GM19395 (cell line): ENCODE measurements at regions not wholly inside any gene's neighbourhood (a gene's known extent, or its start where the extent isn't known, plus 50 kb on each side); places are given as distances from the start of the nearest gene placed in this dataset.
"Not testable (repeated sequence)": the region's sequence is repeated elsewhere in the genome, so short reads cannot be mapped to it uniquely, and the experiment has no call there.

Source experiments
- ATAC-seq: cut with Tn5 transposase; IDR thresholded peaks from one replicate; pipeline ENCODE4 v1.9.1; 2021; ENCODE audit warnings: mild to moderate bottlenecking, moderate library complexity; ENCODE audit not compliant: unreplicated experiment

GRCh38 chr9:12989669-12990068 lies 214.8 kb downstream of the LURAP1L start:
- ATAC-seq, result no peak

GRCh38 chr9:12993466-12993865 lies 218.6 kb downstream of the LURAP1L start:
- no peak for ATAC-seq

- ATAC-seq, result no peak
Observed at GRCh38 chr9:12997009-12997408, 222.2 kb downstream of the LURAP1L start.

GRCh38 chr9:13001989-13002580 lies 227.3 kb downstream of the LURAP1L start:
- ATAC-seq, result no peak

GRCh38 chr9:13002740-13003139 lies 227.9 kb downstream of the LURAP1L start:
- no peak for ATAC-seq

GRCh38 chr9:13009871-13010270 lies 235.1 kb downstream of the LURAP1L start:
- no peak for ATAC-seq

GRCh38 chr9:13013991-13014883 lies 239.4 kb downstream of the LURAP1L start:
- no peak for ATAC-seq

- no peak for ATAC-seq
Observed at GRCh38 chr9:13017260-13017659, 242.4 kb downstream of the LURAP1L start.

- ATAC-seq, result no peak
Observed at GRCh38 chr9:13020146-13021040, 245.6 kb downstream of the LURAP1L start.

- ATAC-seq, result no peak
Observed at GRCh38 chr9:13022756-13023155, 247.9 kb downstream of the LURAP1L start.

GRCh38 chr9:13023498-13023897 lies 248.7 kb downstream of the LURAP1L start:
- ATAC-seq, result no peak

GRCh38 chr9:13026956-13027355 lies 252.1 kb downstream of the LURAP1L start:
- no peak for ATAC-seq

- ATAC-seq, result no peak
Observed at GRCh38 chr9:13027879-13028278, 251.6 kb downstream of the MPDZ start.

GRCh38 chr9:13032585-13032984 lies 246.9 kb downstream of the MPDZ start:
- no peak for ATAC-seq

- ATAC-seq, result peak; percentile 67
Observed at GRCh38 chr9:13033959-13034693, 245.4 kb downstream of the MPDZ start.

GRCh38 chr9:13034694-13035002 lies 244.8 kb downstream of the MPDZ start:
- ATAC-seq, result no peak

- ATAC-seq, result no peak
Observed at GRCh38 chr9:13035822-13036221, 243.7 kb downstream of the MPDZ start.

GRCh38 chr9:13037808-13038207 lies 241.7 kb downstream of the MPDZ start:
- ATAC-seq, result not testable (repeated sequence)

GRCh38 chr9:13047827-13048587 lies 231.5 kb downstream of the MPDZ start:
- no peak for ATAC-seq

- no peak for ATAC-seq
Observed at GRCh38 chr9:13049223-13049622, 230.3 kb downstream of the MPDZ start.
